ENCODE measurements at regions not wholly inside any gene's neighbourhood (a gene's known extent, or its start where the extent isn't known, plus 50 kb on each side); places are given as distances from the start of the nearest gene placed in this dataset.

- H3K36me3 ChIP-seq (ENCODE audit: insufficient read depth, low read length), result no peaks in the 10 kb centered on the region
- intact Hi-C loops (cut with micrococcal nuclease; ENCODE audit: unreplicated experiment), result no loop called here
- H4K20me1 ChIP-seq (ENCODE audit: insufficient read depth, low read length), result no peaks in the 10 kb centered on the region
- no peak overlapping the region for H3K27ac ChIP-seq (ENCODE audit: low read depth, low read length, poor library complexity, severe bottlenecking)
- no peak for TF ChIP-seq EZH2phosphoT487 (IDR thresholded peaks at IDR 0.05; ENCODE audit: borderline replicate concordance, low read depth, low read length)
- TF ChIP-seq, protein P1, sequence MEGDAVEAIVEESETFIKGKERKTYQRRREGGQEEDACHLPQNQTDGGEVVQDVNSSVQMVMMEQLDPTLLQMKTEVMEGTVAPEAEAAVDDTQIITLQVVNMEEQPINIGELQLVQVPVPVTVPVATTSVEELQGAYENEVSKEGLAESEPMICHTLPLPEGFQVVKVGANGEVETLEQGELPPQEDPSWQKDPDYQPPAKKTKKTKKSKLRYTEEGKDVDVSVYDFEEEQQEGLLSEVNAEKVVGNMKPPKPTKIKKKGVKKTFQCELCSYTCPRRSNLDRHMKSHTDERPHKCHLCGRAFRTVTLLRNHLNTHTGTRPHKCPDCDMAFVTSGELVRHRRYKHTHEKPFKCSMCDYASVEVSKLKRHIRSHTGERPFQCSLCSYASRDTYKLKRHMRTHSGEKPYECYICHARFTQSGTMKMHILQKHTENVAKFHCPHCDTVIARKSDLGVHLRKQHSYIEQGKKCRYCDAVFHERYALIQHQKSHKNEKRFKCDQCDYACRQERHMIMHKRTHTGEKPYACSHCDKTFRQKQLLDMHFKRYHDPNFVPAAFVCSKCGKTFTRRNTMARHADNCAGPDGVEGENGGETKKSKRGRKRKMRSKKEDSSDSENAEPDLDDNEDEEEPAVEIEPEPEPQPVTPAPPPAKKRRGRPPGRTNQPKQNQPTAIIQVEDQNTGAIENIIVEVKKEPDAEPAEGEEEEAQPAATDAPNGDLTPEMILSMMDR (conservative IDR thresholded peaks at IDR 0.05; ENCODE audit: low read length), result no peak
- no peak for DNase-seq (ENCODE audit: low spot score)
- H2AFZ ChIP-seq (ENCODE audit: low read length), result no peak overlapping the region
- CTCF ChIA-PET (ENCODE audit: unreplicated experiment), result no interaction called here
- H3K4me3 ChIP-seq (ENCODE audit: low read depth, low read length, poor library complexity, severe bottlenecking), result no peak overlapping the region
- no TSS peak for BruUV-seq (replicated peaks)
- no peaks in the 10 kb centered on the region for H3K4me1 ChIP-seq (ENCODE audit: insufficient read depth, low read length, poor library complexity, severe bottlenecking)
- POLR2A ChIA-PET, result no interaction called here
- H3K9me3 ChIP-seq (ENCODE audit: low read length), result no peaks in the 10 kb centered on the region
- no peaks in the 10 kb centered on the region for H3K79me2 ChIP-seq (ENCODE audit: insufficient read depth, low read depth, low read length)
- no peak overlapping the region for H3K4me2 ChIP-seq (ENCODE audit: low read length)
- no peaks in the 10 kb centered on the region for H3K9me2 ChIP-seq (ENCODE audit: insufficient read depth, low read length)
These were observed 497.7 kb upstream of the TYRP1 start for GRCh38 chr9:12195456-12195855.

- no peak for DNase-seq (ENCODE audit: low spot score)
- ChIA-PET CTCF (ENCODE audit: unreplicated experiment) (no interaction called here), POLR2A (interaction anchor here (1.0 kb wide), 1 partner anchor 48 kb away, joined by 3 read pairs; no protein-coding TSS in a partner anchor)
- H3K9me3 ChIP-seq (ENCODE audit: low read length), result no peaks in the 10 kb centered on the region
- H3K4me1 ChIP-seq (ENCODE audit: insufficient read depth, low read length, poor library complexity, severe bottlenecking), result no peaks in the 10 kb centered on the region
- no peaks in the 10 kb centered on the region; the same call in 1 of the 2 replicates for H4K20me1 ChIP-seq (ENCODE audit: insufficient read depth, low read length)
- H2AFZ ChIP-seq (ENCODE audit: low read length), result no peak overlapping the region
- no peak for TF ChIP-seq EZH2phosphoT487 (IDR thresholded peaks at IDR 0.05; ENCODE audit: borderline replicate concordance, low read depth, low read length)
- TF ChIP-seq, protein P1 (conservative IDR thresholded peaks at IDR 0.05; ENCODE audit: low read length), result no peak
- no peak overlapping the region for H3K4me2 ChIP-seq (ENCODE audit: low read length)
- no peak overlapping the region for H3K4me3 ChIP-seq (ENCODE audit: low read depth, low read length, poor library complexity, severe bottlenecking)
- no TSS peak for BruUV-seq (replicated peaks)
- no peaks in the 10 kb centered on the region for H3K36me3 ChIP-seq (ENCODE audit: insufficient read depth, low read length)
- no peaks in the 10 kb centered on the region for H3K79me2 ChIP-seq (ENCODE audit: insufficient read depth, low read depth, low read length)
- H3K27ac ChIP-seq (ENCODE audit: low read depth, low read length, poor library complexity, severe bottlenecking), result no peak overlapping the region
- intact Hi-C loops (cut with micrococcal nuclease; ENCODE audit: unreplicated experiment), result no loop called here
- no peaks in the 10 kb centered on the region for H3K9me2 ChIP-seq (ENCODE audit: insufficient read depth, low read length)
These were observed 488.7 kb upstream of the TYRP1 start for GRCh38 chr9:12204512-12204911.

DNA sequence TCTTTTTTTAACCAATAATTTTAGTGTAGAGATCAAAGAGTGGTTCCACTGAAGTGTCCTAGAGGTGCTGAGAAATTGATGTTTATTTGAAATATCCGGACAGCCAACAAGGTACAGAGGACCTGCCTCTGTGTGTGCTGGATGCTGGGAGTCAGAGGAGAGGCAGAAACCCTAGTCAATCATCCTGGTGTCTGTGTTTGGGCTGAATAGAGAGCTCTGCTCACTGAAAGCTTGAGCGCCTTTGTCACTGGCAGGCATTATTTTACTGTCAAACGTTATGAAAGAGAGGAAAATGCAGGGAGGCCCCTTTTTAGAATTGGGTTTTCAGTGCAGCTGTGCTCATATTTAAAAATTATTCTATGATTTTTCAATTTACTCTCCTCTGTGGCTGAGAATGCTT lies 480.3 kb upstream of the TYRP1 start:
- no peak overlapping the region for H3K4me3 ChIP-seq (ENCODE audit: low read depth, low read length, poor library complexity, severe bottlenecking)
- intact Hi-C loops (cut with micrococcal nuclease; ENCODE audit: unreplicated experiment), result no loop called here
- TF ChIP-seq, protein P1 (conservative IDR thresholded peaks at IDR 0.05; ENCODE audit: low read length), result no peak
- TF ChIP-seq EZH2phosphoT487 (IDR thresholded peaks at IDR 0.05; ENCODE audit: borderline replicate concordance, low read depth, low read length), result no peak
- no peaks in the 10 kb centered on the region for H3K36me3 ChIP-seq (ENCODE audit: insufficient read depth, low read length)
- H4K20me1 ChIP-seq (ENCODE audit: insufficient read depth, low read length), result no peaks in the 10 kb centered on the region
- H2AFZ ChIP-seq (ENCODE audit: low read length), result no peak overlapping the region
- no peak overlapping the region for H3K27ac ChIP-seq (ENCODE audit: low read depth, low read length, poor library complexity, severe bottlenecking)
- ChIA-PET CTCF (ENCODE audit: unreplicated experiment) (no interaction called here), POLR2A (no interaction called here)
- H3K79me2 ChIP-seq (ENCODE audit: insufficient read depth, low read depth, low read length), result no peaks in the 10 kb centered on the region
- H3K9me2 ChIP-seq (ENCODE audit: insufficient read depth, low read length), result no peaks in the 10 kb centered on the region
- H3K4me2 ChIP-seq (ENCODE audit: low read length), result no peak overlapping the region
- no peaks in the 10 kb centered on the region for H3K4me1 ChIP-seq (ENCODE audit: insufficient read depth, low read length, poor library complexity, severe bottlenecking)
- DNase-seq (ENCODE audit: low spot score), result no peak
- no peaks in the 10 kb centered on the region for H3K9me3 ChIP-seq (ENCODE audit: low read length)
- BruUV-seq (replicated peaks), result no TSS peak

Data from OCI-LY7 (cell line).